ENCODE measurements at regions not wholly inside any gene's neighbourhood (a gene's known extent, or its start where the extent isn't known, plus 50 kb on each side); places are given as distances from the start of the nearest gene placed in this dataset.

DNA sequence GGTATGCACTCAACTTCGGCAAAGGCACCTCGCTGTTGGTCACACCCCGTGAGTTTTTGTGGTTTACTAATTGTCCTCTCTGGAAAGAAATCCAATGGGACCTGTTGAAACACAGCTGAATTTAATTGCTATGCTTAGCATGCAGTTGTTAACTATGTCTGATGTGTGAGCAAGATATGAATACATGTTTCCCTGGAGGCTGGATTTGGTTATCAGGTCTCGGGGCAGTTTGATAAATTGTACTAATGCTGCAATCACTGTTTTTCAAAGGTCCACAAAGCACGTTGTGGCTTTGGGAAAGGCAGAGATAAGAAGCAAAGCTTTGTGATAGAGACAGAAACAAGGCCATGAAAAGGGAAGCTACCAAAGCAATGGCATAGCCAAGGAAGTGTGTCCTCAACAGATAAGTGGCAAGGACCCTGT lies 91.3 kb downstream of the DAD1 start:
- TF ChIP-seq, protein P1, sequence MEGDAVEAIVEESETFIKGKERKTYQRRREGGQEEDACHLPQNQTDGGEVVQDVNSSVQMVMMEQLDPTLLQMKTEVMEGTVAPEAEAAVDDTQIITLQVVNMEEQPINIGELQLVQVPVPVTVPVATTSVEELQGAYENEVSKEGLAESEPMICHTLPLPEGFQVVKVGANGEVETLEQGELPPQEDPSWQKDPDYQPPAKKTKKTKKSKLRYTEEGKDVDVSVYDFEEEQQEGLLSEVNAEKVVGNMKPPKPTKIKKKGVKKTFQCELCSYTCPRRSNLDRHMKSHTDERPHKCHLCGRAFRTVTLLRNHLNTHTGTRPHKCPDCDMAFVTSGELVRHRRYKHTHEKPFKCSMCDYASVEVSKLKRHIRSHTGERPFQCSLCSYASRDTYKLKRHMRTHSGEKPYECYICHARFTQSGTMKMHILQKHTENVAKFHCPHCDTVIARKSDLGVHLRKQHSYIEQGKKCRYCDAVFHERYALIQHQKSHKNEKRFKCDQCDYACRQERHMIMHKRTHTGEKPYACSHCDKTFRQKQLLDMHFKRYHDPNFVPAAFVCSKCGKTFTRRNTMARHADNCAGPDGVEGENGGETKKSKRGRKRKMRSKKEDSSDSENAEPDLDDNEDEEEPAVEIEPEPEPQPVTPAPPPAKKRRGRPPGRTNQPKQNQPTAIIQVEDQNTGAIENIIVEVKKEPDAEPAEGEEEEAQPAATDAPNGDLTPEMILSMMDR (IDR thresholded peaks at IDR 0.05; ENCODE audit: control extremely low read depth in 1 of 3, insufficient read depth in 1 of 3, low read depth in 1 of 3, low read length in 3 of 3) = no peak
- TF ChIP-seq ASH2L (IDR thresholded peaks at IDR 0.05; ENCODE audit: low read length) = no peak
- no peak for TF ChIP-seq SP2 (IDR thresholded peaks at IDR 0.05; ENCODE audit: low read length)
- no peak for TF ChIP-seq POLR2A (IDR thresholded peaks at IDR 0.05; ENCODE audit: control extremely low read depth in 1 of 2, low read depth in 2 of 2, low read length in 2 of 2)
- no peak for TF ChIP-seq POLR2AphosphoS5 (IDR thresholded peaks at IDR 0.05; ENCODE audit: low read depth, low read length)
- no peak for TF ChIP-seq BACH1 (IDR thresholded peaks at IDR 0.05; ENCODE audit: low read length)
- TF ChIP-seq GABPA (IDR thresholded peaks at IDR 0.05; ENCODE audit: borderline replicate concordance, insufficient read depth, low read length) = no peak
